ENCODE measurements at regions not wholly inside any gene's neighbourhood (a gene's known extent, or its start where the extent isn't known, plus 50 kb on each side); places are given as distances from the start of the nearest gene placed in this dataset.

DNA sequence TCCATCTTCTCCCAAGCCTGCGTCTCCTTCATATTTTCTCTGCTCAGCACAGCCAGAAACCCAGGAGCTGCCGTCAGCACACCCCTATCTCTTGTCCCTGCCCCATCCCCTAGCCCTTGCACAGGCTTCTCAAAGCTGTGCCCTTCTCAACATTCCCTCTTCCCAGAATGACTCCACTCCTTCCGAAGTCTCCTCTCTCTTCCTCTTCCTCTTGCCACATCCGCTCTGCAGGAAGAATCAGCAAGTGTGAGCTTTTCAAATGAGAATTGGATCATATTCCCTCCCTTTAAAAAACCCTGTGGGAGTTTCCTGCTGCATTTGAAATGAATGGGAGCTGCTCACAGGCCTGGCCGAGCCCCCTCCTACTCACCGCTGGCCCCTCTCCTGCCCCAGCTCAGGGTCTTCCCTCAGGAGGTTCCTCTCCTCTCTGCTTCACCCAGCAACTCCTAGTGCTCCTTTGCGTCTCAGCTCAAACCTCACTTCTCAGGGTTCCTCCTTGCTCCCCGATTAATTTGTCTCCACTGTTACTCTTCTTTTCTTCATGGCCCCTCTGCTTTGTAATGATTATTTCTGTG, 528.5 kb upstream of the CCDC196 start:
- Histone ChIP-seq H3K4me3 (ENCODE audit: insufficient read depth, low read length, poor library complexity, severe bottlenecking) (no peak overlapping the region), H3K9me3 (ENCODE audit: insufficient read depth, low read length) (no peaks in the 10 kb centered on the region), H4K20me1 (ENCODE audit: low read depth, low read length) (no peaks in the 10 kb centered on the region), H3K9ac (ENCODE audit: low read length) (no peak overlapping the region), H3K27ac (ENCODE audit: low read depth, low read length) (no peak overlapping the region), H3K4me2 (ENCODE audit: low read depth, low read length, poor library complexity, severe bottlenecking) (no peak overlapping the region), H3F3A (ENCODE audit: insufficient read depth) (no peaks in the 10 kb centered on the region), H3K36me3 (ENCODE audit: low read length) (no peaks in the 10 kb centered on the region), H3K79me2 (ENCODE audit: insufficient read depth, low read length) (no peaks in the 10 kb centered on the region), H2AFZ (ENCODE audit: low read depth, low read length, severe bottlenecking) (no peak overlapping the region), H3K27me3 (ENCODE audit: low read length) (no peaks in the 10 kb centered on the region), H3K9me2 (replicated peaks; ENCODE audit: insufficient read depth, low read length) (no peaks in the 10 kb centered on the region)
- TF ChIP-seq, protein P1, sequence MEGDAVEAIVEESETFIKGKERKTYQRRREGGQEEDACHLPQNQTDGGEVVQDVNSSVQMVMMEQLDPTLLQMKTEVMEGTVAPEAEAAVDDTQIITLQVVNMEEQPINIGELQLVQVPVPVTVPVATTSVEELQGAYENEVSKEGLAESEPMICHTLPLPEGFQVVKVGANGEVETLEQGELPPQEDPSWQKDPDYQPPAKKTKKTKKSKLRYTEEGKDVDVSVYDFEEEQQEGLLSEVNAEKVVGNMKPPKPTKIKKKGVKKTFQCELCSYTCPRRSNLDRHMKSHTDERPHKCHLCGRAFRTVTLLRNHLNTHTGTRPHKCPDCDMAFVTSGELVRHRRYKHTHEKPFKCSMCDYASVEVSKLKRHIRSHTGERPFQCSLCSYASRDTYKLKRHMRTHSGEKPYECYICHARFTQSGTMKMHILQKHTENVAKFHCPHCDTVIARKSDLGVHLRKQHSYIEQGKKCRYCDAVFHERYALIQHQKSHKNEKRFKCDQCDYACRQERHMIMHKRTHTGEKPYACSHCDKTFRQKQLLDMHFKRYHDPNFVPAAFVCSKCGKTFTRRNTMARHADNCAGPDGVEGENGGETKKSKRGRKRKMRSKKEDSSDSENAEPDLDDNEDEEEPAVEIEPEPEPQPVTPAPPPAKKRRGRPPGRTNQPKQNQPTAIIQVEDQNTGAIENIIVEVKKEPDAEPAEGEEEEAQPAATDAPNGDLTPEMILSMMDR (IDR thresholded peaks at IDR 0.05; ENCODE audit: insufficient read depth, low read length, poor library complexity, severe bottlenecking), result no peak
- TF ChIP-seq EZH2phosphoT487 (conservative IDR thresholded peaks at IDR 0.05; ENCODE audit: low read length), result no peak

DNA sequence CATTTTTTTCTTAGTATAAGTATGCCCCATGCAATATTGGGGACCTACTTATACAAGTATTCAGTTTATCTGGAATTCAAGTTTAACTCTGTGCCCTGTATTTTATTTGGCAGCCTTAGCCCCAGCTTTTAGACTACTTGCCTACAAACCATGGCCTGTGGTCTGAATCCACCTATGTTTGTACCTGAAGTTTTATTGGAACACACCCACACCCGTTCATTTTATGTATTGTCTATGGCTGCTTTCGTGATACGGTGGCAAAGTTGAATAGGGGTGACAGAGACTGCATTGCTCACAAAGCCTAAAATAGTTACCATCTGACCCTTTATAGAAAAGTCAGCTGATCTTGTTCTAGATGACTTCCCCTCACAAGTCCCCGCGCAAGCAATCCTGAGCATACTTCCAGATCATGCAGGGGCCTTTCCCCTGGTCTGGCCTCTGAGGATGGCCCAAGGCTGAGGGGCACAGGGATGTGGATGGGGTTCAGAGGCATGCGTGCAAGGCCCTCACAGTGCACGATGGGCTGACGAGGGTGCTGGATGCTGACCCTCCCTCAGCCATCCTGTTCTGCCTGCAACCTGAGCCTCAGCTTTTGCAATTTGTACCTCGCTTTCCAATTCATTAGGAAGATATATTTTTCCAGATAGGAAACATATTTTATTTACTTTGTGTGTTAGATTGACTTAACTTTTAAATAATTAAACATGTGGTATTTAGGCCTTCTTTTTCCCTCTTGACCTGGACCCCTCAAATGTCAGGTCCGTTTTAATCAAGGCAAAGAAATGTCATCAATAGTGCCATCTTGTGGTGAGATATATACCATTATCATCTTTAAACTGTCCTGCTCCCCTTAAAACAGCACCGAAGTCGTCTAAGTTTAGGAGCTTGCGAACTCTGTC, 527.3 kb upstream of the CCDC196 start:
- Histone ChIP-seq H3K4me3 (ENCODE audit: insufficient read depth, low read length, poor library complexity, severe bottlenecking) (no peak overlapping the region), H3K27ac (ENCODE audit: low read depth, low read length) (no peak overlapping the region), H3K27me3 (ENCODE audit: low read length) (no peaks in the 10 kb centered on the region), H3K79me2 (ENCODE audit: insufficient read depth, low read length) (no peaks in the 10 kb centered on the region), H3K9me3 (ENCODE audit: insufficient read depth, low read length) (no peaks in the 10 kb centered on the region), H2AFZ (ENCODE audit: low read depth, low read length, severe bottlenecking) (no peak overlapping the region), H4K20me1 (ENCODE audit: low read depth, low read length) (no peaks in the 10 kb centered on the region), H3K36me3 (ENCODE audit: low read length) (no peaks in the 10 kb centered on the region), H3F3A (ENCODE audit: insufficient read depth) (no peaks in the 10 kb centered on the region), H3K9me2 (replicated peaks; ENCODE audit: insufficient read depth, low read length) (no peaks in the 10 kb centered on the region), H3K4me2 (ENCODE audit: low read depth, low read length, poor library complexity, severe bottlenecking) (no peak overlapping the region), H3K9ac (ENCODE audit: low read length) (no peak overlapping the region)
- TF ChIP-seq, protein P1 (IDR thresholded peaks at IDR 0.05; ENCODE audit: insufficient read depth, low read length, poor library complexity, severe bottlenecking), result peak; percentile 35
- TF ChIP-seq EZH2phosphoT487 (conservative IDR thresholded peaks at IDR 0.05; ENCODE audit: low read length), result no peak

DNA sequence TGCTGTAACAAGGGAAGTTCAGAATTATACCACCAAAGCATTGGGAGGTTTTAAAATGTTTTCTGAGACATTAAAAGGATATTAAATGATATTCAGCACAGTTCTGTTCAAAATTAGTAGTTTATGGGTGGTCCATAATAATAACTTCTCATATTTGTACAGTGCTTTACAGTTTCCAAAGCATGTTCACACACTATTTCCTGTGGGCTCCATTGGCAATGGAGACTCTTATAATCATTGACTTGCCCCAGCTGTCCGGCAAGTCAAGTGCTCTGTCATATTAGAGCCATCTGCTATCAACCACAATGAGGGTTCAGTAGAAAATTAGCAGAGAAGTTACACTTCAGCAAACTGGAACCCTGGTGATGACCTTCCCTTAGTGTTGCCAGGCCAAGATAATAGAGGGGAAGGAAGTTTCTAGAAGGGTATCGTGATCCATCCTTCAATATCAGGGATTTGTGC, 526.6 kb upstream of the CCDC196 start:
- Histone ChIP-seq H3K9ac (ENCODE audit: low read length) (no peak overlapping the region), H3K4me2 (ENCODE audit: low read depth, low read length, poor library complexity, severe bottlenecking) (no peak overlapping the region), H3K4me3 (ENCODE audit: insufficient read depth, low read length, poor library complexity, severe bottlenecking) (no peak overlapping the region), H2AFZ (ENCODE audit: low read depth, low read length, severe bottlenecking) (no peak overlapping the region), H3K79me2 (ENCODE audit: insufficient read depth, low read length) (no peaks in the 10 kb centered on the region), H3K27ac (ENCODE audit: low read depth, low read length) (no peak overlapping the region), H3K27me3 (ENCODE audit: low read length) (no peaks in the 10 kb centered on the region), H3K9me3 (ENCODE audit: insufficient read depth, low read length) (no peaks in the 10 kb centered on the region), H3F3A (ENCODE audit: insufficient read depth) (no peaks in the 10 kb centered on the region), H3K36me3 (ENCODE audit: low read length) (no peaks in the 10 kb centered on the region), H3K9me2 (replicated peaks; ENCODE audit: insufficient read depth, low read length) (no peaks in the 10 kb centered on the region), H4K20me1 (ENCODE audit: low read depth, low read length) (no peaks in the 10 kb centered on the region)
- TF ChIP-seq, protein P1 (IDR thresholded peaks at IDR 0.05; ENCODE audit: insufficient read depth, low read length, poor library complexity, severe bottlenecking), result no peak
- TF ChIP-seq EZH2phosphoT487 (conservative IDR thresholded peaks at IDR 0.05; ENCODE audit: low read length), result no peak

Measured in SU-DHL-6 (cell line).